Spleen (tissue), 7 donors: ENCODE measurements at regions not wholly inside any gene's neighbourhood (a gene's known extent, or its start where the extent isn't known, plus 50 kb on each side); places are given as distances from the start of the nearest gene placed in this dataset.

Source experiments
- POLR2A ChIP-seq, 3 donors: fragments of 450-650 bp; IDR thresholded peaks; one replicate each; pipeline ENCODE4 v1.5.1; 2017; ENCODE audit warnings: antibody characterized with exemption in 3 of 3, mild to moderate bottlenecking in 1 of 3
- POLR2AphosphoS5 ChIP-seq, 3 donors: sonication (generic); formaldehyde crosslinking; IDR thresholded peaks; one replicate each; pipeline ENCODE4 v1.5.1; 2017; ENCODE audit warnings: antibody characterized with exemption in 3 of 3
- TF ChIP-seq, protein P1 (sequence below), 11 experiments: fragments of 200-600 bp in 7 of 11; fragments of 450-650 bp in 4 of 11; sonication (generic) in 4 of 11; IDR thresholded peaks in 8 of 11; conservative IDR thresholded peaks in 3 of 11; 1 replicate in 7 of 11; 2 replicates in 4 of 11; pipeline versions ENCODE4 v1.4.0 to v1.8.0; 2016 to 2021; ENCODE audit warnings: antibody characterized with exemption in 11 of 11, inconsistent platforms in 4 of 11, mild to moderate bottlenecking in 1 of 11
- donor health status: DM: no; HTN: no; CAD: no; lungs with moderate emphysema.
- donor health status: DM: no; HTN: no; CAD: no.
- donor health status: DM: no; HTN: no; CAD: no.

DNA sequence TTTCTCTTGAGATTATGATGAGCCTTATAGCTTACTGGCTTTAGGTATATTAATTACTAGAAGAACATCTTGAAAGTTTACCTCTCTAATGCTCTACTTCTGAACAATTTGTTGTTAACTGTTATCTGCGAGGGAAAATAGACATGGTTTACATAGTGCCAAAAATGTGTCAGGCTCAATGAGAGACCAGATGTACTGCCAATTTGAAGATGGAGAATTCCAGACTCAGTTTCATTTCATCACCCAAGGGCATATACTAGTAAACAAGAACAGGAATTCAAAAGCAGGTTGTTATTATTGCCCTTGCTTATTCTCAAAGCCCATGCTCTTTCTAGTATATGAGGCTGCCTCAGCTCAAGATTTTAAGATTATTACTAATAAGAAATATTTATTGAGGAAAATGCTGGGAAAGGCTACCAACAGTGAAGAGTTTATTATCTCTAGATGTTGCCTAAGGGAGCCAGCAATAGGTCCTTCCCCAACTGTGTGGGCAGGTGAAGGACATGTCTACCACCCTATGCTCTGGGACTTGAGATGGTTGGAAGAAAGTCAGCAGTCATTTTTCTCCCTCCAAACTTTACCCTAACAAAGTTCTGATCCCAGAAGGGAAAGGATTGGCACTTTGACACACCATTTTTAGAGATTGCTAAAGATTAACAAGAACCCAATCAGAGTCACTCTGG lies 792.7 kb downstream of the METTL4 start:
- TF ChIP-seq POLR2AphosphoS5 (IDR thresholded peaks at IDR 0.05) (no peak), POLR2A (IDR thresholded peaks at IDR 0.05) (no peak)
- TF ChIP-seq, protein P1, sequence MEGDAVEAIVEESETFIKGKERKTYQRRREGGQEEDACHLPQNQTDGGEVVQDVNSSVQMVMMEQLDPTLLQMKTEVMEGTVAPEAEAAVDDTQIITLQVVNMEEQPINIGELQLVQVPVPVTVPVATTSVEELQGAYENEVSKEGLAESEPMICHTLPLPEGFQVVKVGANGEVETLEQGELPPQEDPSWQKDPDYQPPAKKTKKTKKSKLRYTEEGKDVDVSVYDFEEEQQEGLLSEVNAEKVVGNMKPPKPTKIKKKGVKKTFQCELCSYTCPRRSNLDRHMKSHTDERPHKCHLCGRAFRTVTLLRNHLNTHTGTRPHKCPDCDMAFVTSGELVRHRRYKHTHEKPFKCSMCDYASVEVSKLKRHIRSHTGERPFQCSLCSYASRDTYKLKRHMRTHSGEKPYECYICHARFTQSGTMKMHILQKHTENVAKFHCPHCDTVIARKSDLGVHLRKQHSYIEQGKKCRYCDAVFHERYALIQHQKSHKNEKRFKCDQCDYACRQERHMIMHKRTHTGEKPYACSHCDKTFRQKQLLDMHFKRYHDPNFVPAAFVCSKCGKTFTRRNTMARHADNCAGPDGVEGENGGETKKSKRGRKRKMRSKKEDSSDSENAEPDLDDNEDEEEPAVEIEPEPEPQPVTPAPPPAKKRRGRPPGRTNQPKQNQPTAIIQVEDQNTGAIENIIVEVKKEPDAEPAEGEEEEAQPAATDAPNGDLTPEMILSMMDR (IDR thresholded peaks at IDR 0.05 in 8 of 11, conservative IDR thresholded peaks at IDR 0.05 in 3 of 11): no peak
